ENCODE measurements at regions not wholly inside any gene's neighbourhood (a gene's known extent, or its start where the extent isn't known, plus 50 kb on each side); places are given as distances from the start of the nearest gene placed in this dataset.

DNA sequence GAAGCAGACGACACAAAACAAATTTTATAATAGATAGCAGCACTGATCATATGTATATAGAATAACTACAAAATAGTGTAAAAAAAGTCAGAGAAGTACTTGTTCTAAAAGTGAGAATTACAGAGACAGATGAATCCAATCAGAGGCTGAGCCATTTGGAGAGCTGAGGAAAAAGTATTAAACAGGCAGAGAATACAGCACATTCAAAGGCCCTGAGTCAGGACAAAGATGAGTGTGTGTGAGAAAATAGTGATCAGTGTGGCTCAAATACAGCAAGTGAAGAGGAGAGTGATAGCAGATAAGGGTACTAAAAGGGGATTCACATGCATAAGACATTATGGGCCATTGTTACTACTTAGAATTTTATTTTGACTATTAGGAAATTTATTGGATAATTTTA lies 430.6 kb upstream of the BRINP3 start:
- TF ChIP-seq, protein P1, sequence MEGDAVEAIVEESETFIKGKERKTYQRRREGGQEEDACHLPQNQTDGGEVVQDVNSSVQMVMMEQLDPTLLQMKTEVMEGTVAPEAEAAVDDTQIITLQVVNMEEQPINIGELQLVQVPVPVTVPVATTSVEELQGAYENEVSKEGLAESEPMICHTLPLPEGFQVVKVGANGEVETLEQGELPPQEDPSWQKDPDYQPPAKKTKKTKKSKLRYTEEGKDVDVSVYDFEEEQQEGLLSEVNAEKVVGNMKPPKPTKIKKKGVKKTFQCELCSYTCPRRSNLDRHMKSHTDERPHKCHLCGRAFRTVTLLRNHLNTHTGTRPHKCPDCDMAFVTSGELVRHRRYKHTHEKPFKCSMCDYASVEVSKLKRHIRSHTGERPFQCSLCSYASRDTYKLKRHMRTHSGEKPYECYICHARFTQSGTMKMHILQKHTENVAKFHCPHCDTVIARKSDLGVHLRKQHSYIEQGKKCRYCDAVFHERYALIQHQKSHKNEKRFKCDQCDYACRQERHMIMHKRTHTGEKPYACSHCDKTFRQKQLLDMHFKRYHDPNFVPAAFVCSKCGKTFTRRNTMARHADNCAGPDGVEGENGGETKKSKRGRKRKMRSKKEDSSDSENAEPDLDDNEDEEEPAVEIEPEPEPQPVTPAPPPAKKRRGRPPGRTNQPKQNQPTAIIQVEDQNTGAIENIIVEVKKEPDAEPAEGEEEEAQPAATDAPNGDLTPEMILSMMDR (IDR thresholded peaks at IDR 0.05) = no peak
- no peak for TF ChIP-seq ZFX (IDR thresholded peaks at IDR 0.05; ENCODE audit: borderline replicate concordance)

Measured in 22Rv1 (cell line).